ENCODE measurements at regions not wholly inside any gene's neighbourhood (a gene's known extent, or its start where the extent isn't known, plus 50 kb on each side); places are given as distances from the start of the nearest gene placed in this dataset.

DNA sequence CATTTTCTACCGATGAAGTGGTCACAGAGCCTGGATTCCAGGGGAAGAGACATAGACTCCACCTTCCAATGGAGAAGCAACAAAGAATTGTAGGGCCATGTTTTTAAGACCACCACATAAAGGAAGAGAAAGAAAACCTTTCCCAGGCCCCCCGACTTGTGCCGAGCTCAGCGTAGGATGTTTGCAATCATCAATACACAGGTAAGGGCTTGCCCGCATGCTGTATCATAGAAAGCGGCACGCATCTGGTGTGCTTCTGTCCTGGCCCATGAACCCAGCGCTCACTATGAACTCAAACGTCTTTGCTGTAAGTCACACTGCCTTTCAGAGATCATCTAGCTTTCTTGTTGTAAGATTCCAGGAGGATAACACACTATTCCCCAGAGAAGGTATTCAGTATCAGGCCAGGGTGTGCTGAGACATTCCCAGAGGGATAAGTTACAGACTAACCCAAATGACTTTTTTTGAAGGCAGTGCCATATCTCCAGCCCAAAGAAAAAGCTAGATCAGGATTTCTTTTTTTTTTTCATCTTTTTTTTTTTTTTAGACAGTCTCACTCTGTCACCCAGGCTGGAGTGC, 79.5 kb upstream of the RPL38 start:
- TF ChIP-seq, protein P1, sequence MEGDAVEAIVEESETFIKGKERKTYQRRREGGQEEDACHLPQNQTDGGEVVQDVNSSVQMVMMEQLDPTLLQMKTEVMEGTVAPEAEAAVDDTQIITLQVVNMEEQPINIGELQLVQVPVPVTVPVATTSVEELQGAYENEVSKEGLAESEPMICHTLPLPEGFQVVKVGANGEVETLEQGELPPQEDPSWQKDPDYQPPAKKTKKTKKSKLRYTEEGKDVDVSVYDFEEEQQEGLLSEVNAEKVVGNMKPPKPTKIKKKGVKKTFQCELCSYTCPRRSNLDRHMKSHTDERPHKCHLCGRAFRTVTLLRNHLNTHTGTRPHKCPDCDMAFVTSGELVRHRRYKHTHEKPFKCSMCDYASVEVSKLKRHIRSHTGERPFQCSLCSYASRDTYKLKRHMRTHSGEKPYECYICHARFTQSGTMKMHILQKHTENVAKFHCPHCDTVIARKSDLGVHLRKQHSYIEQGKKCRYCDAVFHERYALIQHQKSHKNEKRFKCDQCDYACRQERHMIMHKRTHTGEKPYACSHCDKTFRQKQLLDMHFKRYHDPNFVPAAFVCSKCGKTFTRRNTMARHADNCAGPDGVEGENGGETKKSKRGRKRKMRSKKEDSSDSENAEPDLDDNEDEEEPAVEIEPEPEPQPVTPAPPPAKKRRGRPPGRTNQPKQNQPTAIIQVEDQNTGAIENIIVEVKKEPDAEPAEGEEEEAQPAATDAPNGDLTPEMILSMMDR (IDR thresholded peaks at IDR 0.05; ENCODE audit: low read length) = no peak
- TF ChIP-seq EZH2 (IDR thresholded peaks at IDR 0.05; ENCODE audit: borderline replicate concordance, low read length) = no peak

Data from OCI-LY1 (cell line).